Naive thymus-derived CD4-positive, alpha-beta T cell (primary cell): ENCODE measurements at regions not wholly inside any gene's neighbourhood (a gene's known extent, or its start where the extent isn't known, plus 50 kb on each side); places are given as distances from the start of the nearest gene placed in this dataset.

ENCODE experiments used
- ATAC-seq: fragments of 150-1000 bp; cut with Tn5 transposase; 2 replicates; pipeline ENCODE4 v1.10.0; 2021; ENCODE audit warnings: mild to moderate bottlenecking, moderate library complexity
- CTCF ChIA-PET: fragments of 350-600 bp; sonication (Branson Sonifier 250); formaldehyde crosslinking; loops from one replicate; lab custom pipeline; 2021; ENCODE audit warnings: antibody characterized with exemption; lab: Charles Lee
- POLR2A ChIA-PET: fragments of 350-600 bp; sonication (Branson Sonifier 250); formaldehyde crosslinking; loops from one replicate; lab custom pipeline; 2021; ENCODE audit warnings: antibody characterized with exemption, inconsistent platforms; lab: Charles Lee
- DNase-seq, 9 donors: peaks; one replicate each; pipeline versions ENCODE4 v3.0.0 to v3.0.0-alpha.2; 2020 to 2022; ENCODE audit warnings: mixed read lengths in 1 of 9
- H3K27ac ChIP-seq: one replicate; pipeline ENCODE4 v1.7.0; 2013; ENCODE audit warnings: mild to moderate bottlenecking, low read depth, low read length, moderate library complexity
- H3K27me3 ChIP-seq, 2 donors: one replicate each; pipeline ENCODE4 v1.7.0; 2013; ENCODE audit warnings: low read length in 2 of 2, mild to moderate bottlenecking in 2 of 2, moderate library complexity in 2 of 2; ENCODE audit not compliant: control insufficient read depth in 2 of 2, insufficient read depth in 2 of 2
- H3K36me3 ChIP-seq, 3 experiments: 1 replicate in 2 of 3; 2 replicates in 1 of 3; pipeline ENCODE4 v1.7.0; 2013; ENCODE audit warnings: low read length in 3 of 3, mild to moderate bottlenecking in 3 of 3, moderate library complexity in 1 of 3; ENCODE audit not compliant: insufficient read depth in 3 of 3, control insufficient read depth in 2 of 3
- H3K4me1 ChIP-seq, 2 donors: one replicate each; pipeline ENCODE4 v1.7.0; 2013; ENCODE audit warnings: low read length in 2 of 2, mild to moderate bottlenecking in 2 of 2, moderate library complexity in 1 of 2; ENCODE audit not compliant: control insufficient read depth in 2 of 2, insufficient read depth in 2 of 2
- H3K4me3 ChIP-seq: 2 replicates; pipeline ENCODE4 v1.7.0; 2013; ENCODE audit warnings: mild to moderate bottlenecking, low read length
- H3K9me3 ChIP-seq, 3 experiments: 1 replicate in 2 of 3; 2 replicates in 1 of 3; pipeline ENCODE4 v1.7.0; 2013; ENCODE audit warnings: low read length in 3 of 3; ENCODE audit not compliant: control insufficient read depth in 2 of 3
- H3K27ac Mint-ChIP-seq, 9 donors: one replicate each; pipeline ENCODE4 v1.8.0; 2020 to 2022; ENCODE audit warnings: mixed read lengths in 9 of 9, mild to moderate bottlenecking in 8 of 9, moderate library complexity in 5 of 9, inconsistent platforms in 2 of 9
- H3K27me3 Mint-ChIP-seq, 5 donors: one replicate each; pipeline ENCODE4 v1.8.0; 2021 to 2022; ENCODE audit warnings: mixed read lengths in 5 of 5, mild to moderate bottlenecking in 1 of 5
- H3K36me3 Mint-ChIP-seq, 5 donors: one replicate each; pipeline ENCODE4 v1.8.0; 2020 to 2022; ENCODE audit warnings: mixed read lengths in 5 of 5, mild to moderate bottlenecking in 3 of 5, inconsistent platforms in 1 of 5
- H3K4me1 Mint-ChIP-seq, 7 donors: one replicate each; pipeline ENCODE4 v1.8.0; 2020 to 2022; ENCODE audit warnings: mixed read lengths in 7 of 7, mild to moderate bottlenecking in 3 of 7, inconsistent platforms in 1 of 7
- H3K4me3 Mint-ChIP-seq, 10 donors: one replicate each; pipeline ENCODE4 v1.8.0; 2020 to 2022; ENCODE audit warnings: mild to moderate bottlenecking in 10 of 10, mixed read lengths in 10 of 10, moderate library complexity in 6 of 10, inconsistent platforms in 2 of 10
- H3K9me3 Mint-ChIP-seq, 11 donors: one replicate each; pipeline ENCODE4 v1.8.0; 2020 to 2022; ENCODE audit warnings: mixed read lengths in 11 of 11, mild to moderate bottlenecking in 4 of 11, inconsistent platforms in 1 of 11, moderate library complexity in 1 of 11
- intact Hi-C, 2 donors: fragments of 100-400 bp; cut with micrococcal nuclease; formaldehyde crosslinking; loops; one replicate each; pipeline ENCODE4 v1.15.1; 2023

- Mint-ChIP-seq H3K36me3 (no peaks in the 10 kb centered on the region), H3K4me3 (no peak overlapping the region), H3K27ac (peak overlapping the region in 1 of 9 donors; percentile 29), H3K27me3 (no peaks in the 10 kb centered on the region), H3K4me1 (peaks cover 0 to 7% (median 0%) of the 10 kb centered on the region in 7 donors), H3K9me3 (peaks cover 0 to 2% (median 0%) of the 10 kb centered on the region in 11 donors)
- no peak overlapping the region for H3K27ac ChIP-seq
- no peak overlapping the region for H3K4me3 ChIP-seq
- H3K36me3 ChIP-seq: no peaks in the 10 kb centered on the region
- intact Hi-C loops: no loop called here
- no peaks in the 10 kb centered on the region for H3K4me1 ChIP-seq
- H3K9me3 ChIP-seq: no peaks in the 10 kb centered on the region
- DNase-seq: peak in 1 of 9 donors; percentile 2
- no peaks in the 10 kb centered on the region for H3K27me3 ChIP-seq
- ChIA-PET CTCF (no interaction called here), POLR2A (no interaction called here)
- peak; percentile 58 for ATAC-seq
These were observed 274.4 kb downstream of the NEBL start for GRCh38 chr10:20622531-20623211.

DNA sequence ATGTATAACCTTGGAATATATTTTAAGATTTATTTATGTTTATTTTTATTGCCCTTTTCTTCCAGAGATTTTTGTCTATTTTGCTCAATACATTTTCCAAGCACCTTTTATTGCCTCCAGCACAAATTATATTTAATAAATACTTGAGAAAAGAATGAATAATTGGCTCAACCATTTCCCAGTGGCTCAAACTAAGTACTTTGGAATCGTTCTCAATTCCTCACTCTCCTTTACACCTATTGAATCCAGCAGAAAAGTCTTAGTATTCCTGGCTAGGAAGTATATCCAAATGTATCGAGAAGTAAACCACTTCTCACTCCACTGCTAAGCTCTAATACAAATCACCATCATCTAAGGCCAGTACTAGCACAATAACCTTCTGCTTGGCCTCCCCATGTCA, 276.1 kb downstream of the NEBL start:
- Mint-ChIP-seq H3K36me3 (no peaks in the 10 kb centered on the region), H3K4me1 (peaks cover 7 to 21% (median 10%) of the 10 kb centered on the region in 7 donors), H3K27me3 (no peaks in the 10 kb centered on the region), H3K27ac (no peak overlapping the region), H3K9me3 (peaks cover 0 to 3% (median 0%) of the 10 kb centered on the region in 11 donors), H3K4me3 (no peak overlapping the region)
- DNase-seq (no peak), ATAC-seq (no peak)
- Histone ChIP-seq H3K27me3 (no peaks in the 10 kb centered on the region), H3K9me3 (no peaks in the 10 kb centered on the region), H3K36me3 (no peaks in the 10 kb centered on the region), H3K4me3 (no peak overlapping the region), H3K27ac (no peak overlapping the region), H3K4me1 (no peaks in the 10 kb centered on the region)
- intact Hi-C loops: no loop called here
- POLR2A ChIA-PET: no interaction called here
- CTCF ChIA-PET: no interaction called here

GRCh38 chr10:20618011-20618547, 279.0 kb downstream of the NEBL start:
- ChIA-PET CTCF (no interaction called here), POLR2A (no interaction called here)
- Histone ChIP-seq H3K4me1 (no peaks in the 10 kb centered on the region), H3K4me3 (no peak overlapping the region), H3K36me3 (no peaks in the 10 kb centered on the region), H3K27ac (no peak overlapping the region), H3K9me3 (no peaks in the 10 kb centered on the region), H3K27me3 (no peaks in the 10 kb centered on the region)
- peaks cover 0 to 6% (median 0%) of the 10 kb centered on the region in 5 donors for H3K36me3 Mint-ChIP-seq
- no peak for ATAC-seq
- H3K4me3 Mint-ChIP-seq: no peak overlapping the region
- DNase-seq: no peak
- intact Hi-C loops: no loop called here
- H3K9me3 Mint-ChIP-seq: peaks cover 0 to 10% (median 0%) of the 10 kb centered on the region in 11 donors
- H3K27me3 Mint-ChIP-seq: no peaks in the 10 kb centered on the region
- peaks cover 8 to 40% (median 10%) of the 10 kb centered on the region in 7 donors for H3K4me1 Mint-ChIP-seq
- H3K27ac Mint-ChIP-seq: no peak overlapping the region

DNA sequence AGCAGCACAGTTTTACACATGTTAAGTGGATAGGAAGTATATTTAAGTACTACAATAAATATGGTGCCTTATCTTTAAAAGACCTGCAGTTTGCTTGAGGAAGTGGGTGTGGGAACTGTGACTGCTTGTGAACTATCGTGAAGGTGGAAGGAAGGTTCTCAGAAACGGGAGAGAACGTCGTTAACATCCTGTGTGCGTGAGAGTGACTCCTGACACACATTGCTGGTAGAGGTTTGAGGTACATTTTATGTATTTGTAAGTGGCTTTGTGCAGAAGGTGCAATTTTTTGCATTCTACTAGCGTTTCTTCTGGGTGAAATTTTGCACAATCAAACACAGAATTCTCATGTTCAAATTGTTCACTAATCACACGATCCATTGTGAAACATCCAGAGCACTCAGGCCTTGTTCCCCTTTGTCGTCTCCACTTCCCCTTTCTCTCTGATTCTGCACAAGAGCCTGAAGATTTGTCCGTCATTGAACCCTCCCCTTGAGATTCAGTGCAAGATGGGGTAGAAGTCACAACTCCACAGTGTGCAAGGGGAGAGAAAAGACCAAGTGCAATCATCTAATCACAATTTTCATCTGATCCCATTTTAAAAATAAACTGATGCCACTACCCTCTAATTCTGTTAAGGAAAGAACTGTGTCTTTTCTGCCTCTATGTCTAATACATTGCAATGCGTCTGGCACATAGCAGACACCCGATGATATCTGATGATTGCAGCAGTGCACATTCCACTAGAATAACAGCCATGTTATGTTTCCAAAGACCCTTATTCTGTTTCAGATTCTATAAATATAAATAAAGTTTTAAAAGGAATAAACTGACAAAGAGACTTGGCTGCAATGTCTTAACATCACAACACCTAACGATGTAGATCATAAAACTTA, 279.9 kb downstream of the NEBL start:
- no peaks in the 10 kb centered on the region for H3K4me1 ChIP-seq
- Mint-ChIP-seq H3K4me3 (peak overlapping the region in 9 of 10 donors; percentile 2 to 54 (median 32)), H3K36me3 (peaks cover 0 to 6% (median 0%) of the 10 kb centered on the region in 5 donors), H3K9me3 (peaks cover 0 to 10% (median 0%) of the 10 kb centered on the region in 11 donors), H3K27me3 (no peaks in the 10 kb centered on the region), H3K4me1 (peaks cover 8 to 35% (median 10%) of the 10 kb centered on the region in 7 donors), H3K27ac (peak overlapping the region in 5 of 9 donors; percentile 40 to 71 (median 60))
- H3K27ac ChIP-seq: no peak overlapping the region
- no peaks in the 10 kb centered on the region for H3K27me3 ChIP-seq
- CTCF ChIA-PET: no interaction called here
- POLR2A ChIA-PET: interaction anchor here (0.7 kb wide), 1 partner anchor 76 kb away, joined by 4 read pairs; no protein-coding TSS in a partner anchor
- H3K36me3 ChIP-seq: no peaks in the 10 kb centered on the region
- intact Hi-C loops: no loop called here
- H3K4me3 ChIP-seq: no peak overlapping the region
- ATAC-seq (peak; percentile 75), DNase-seq (peak in 4 of 9 donors; percentile 0 to 39 (median 10))
- H3K9me3 ChIP-seq: no peaks in the 10 kb centered on the region

- no peaks in the 10 kb centered on the region for H3K9me3 ChIP-seq
- intact Hi-C loops: no loop called here
These were observed 280.9 kb downstream of the NEBL start for GRCh38 chr10:20616056-20616671.

DNA sequence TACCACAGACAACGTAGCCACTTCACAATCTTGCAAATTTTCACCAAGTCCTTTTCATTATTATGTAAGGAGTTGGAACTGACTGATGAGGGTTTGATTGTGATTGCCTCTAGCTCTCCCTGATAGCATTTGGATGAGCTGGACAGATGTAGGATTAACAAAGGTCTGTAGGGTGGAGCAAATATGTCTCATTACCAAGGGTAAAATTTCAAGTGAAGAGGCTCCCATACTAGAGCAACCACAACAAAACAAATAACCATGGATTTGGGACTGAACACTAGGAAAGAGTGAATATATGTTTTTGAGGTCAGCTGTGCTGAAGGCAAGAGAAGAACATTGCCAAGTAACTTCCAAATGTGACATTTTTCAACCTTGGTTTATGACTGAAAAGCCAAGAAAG, 281.7 kb downstream of the NEBL start:
- Mint-ChIP-seq H3K9me3 (peaks cover 0 to 10% (median 0%) of the 10 kb centered on the region in 11 donors), H3K4me3 (no peak overlapping the region), H3K27me3 (no peaks in the 10 kb centered on the region), H3K4me1 (peaks cover 8 to 35% (median 10%) of the 10 kb centered on the region in 7 donors), H3K36me3 (peaks cover 0 to 6% (median 0%) of the 10 kb centered on the region in 5 donors), H3K27ac (no peak overlapping the region)
- POLR2A ChIA-PET: no interaction called here
- Histone ChIP-seq H3K27ac (no peak overlapping the region), H3K9me3 (no peaks in the 10 kb centered on the region), H3K36me3 (no peaks in the 10 kb centered on the region), H3K4me1 (no peaks in the 10 kb centered on the region), H3K27me3 (no peaks in the 10 kb centered on the region), H3K4me3 (no peak overlapping the region)
- DNase-seq (no peak), ATAC-seq (no peak)
- CTCF ChIA-PET: no interaction called here
- intact Hi-C loops: no loop called here

More at GRCh38 chr10:20616056-20616671, 280.9 kb downstream of the NEBL start:
- CTCF ChIA-PET: no interaction called here
- Histone ChIP-seq H3K36me3 (no peaks in the 10 kb centered on the region), H3K4me1 (no peaks in the 10 kb centered on the region), H3K27me3 (no peaks in the 10 kb centered on the region), H3K27ac (no peak overlapping the region), H3K4me3 (no peak overlapping the region)
- no peak for DNase-seq
- no peak for ATAC-seq
- peaks cover 0 to 10% (median 0%) of the 10 kb centered on the region in 11 donors for H3K9me3 Mint-ChIP-seq
- peaks cover 0 to 6% (median 0%) of the 10 kb centered on the region in 5 donors for H3K36me3 Mint-ChIP-seq
- POLR2A ChIA-PET: no interaction called here
- peak overlapping the region in 1 of 10 donors; percentile 51 for H3K4me3 Mint-ChIP-seq
- no peaks in the 10 kb centered on the region for H3K27me3 Mint-ChIP-seq
- peak overlapping the region in 2 of 9 donors; percentile 21 to 62 for H3K27ac Mint-ChIP-seq
- peaks cover 8 to 35% (median 10%) of the 10 kb centered on the region in 7 donors for H3K4me1 Mint-ChIP-seq
